ENCODE measurements at regions not wholly inside any gene's neighbourhood (a gene's known extent, or its start where the extent isn't known, plus 50 kb on each side); places are given as distances from the start of the nearest gene placed in this dataset.
"Not testable (repeated sequence)": the region's sequence is repeated elsewhere in the genome, so short reads cannot be mapped to it uniquely, and the experiment has no call there.

GRCh38 chr20:11484479-11484878 lies 433.2 kb upstream of the BTBD3 start:
- Histone ChIP-seq H3K36me3 (ENCODE audit: insufficient read depth, low read depth, low read length) (no peaks in the 10 kb centered on the region), H3K27me3 (ENCODE audit: insufficient read depth, low read length) (no peaks in the 10 kb centered on the region), H3K4me3 (ENCODE audit: low read length) (no peak overlapping the region), H3K9ac (ENCODE audit: low read depth, low read length) (no peak overlapping the region), H3K4me1 (ENCODE audit: insufficient read depth, low read length) (0 out of 2 replicates have a peak, but pooled peaks cover 3% of the 10 kb centered on the region), H3K27ac (ENCODE audit: low read length) (no peak overlapping the region), H3K9me3 (ENCODE audit: insufficient read depth, low read depth, low read length) (no peaks in the 10 kb centered on the region)

- H3K4me3 ChIP-seq (ENCODE audit: low read length) = no peak overlapping the region
- H3K9me3 ChIP-seq (ENCODE audit: insufficient read depth, low read depth, low read length) = no peaks in the 10 kb centered on the region
- peaks cover 13% of the 10 kb centered on the region for H3K4me1 ChIP-seq (ENCODE audit: insufficient read depth, low read length)
- H3K9ac ChIP-seq (ENCODE audit: low read depth, low read length) = no peak overlapping the region
- H3K27ac ChIP-seq (ENCODE audit: low read length) = no peak overlapping the region
- no peaks in the 10 kb centered on the region for H3K27me3 ChIP-seq (ENCODE audit: insufficient read depth, low read length)
- H3K36me3 ChIP-seq (ENCODE audit: insufficient read depth, low read depth, low read length) = peaks cover 5% of the 10 kb centered on the region; the same call in 1 of the 2 replicates
These were observed 425.3 kb upstream of the BTBD3 start for GRCh38 chr20:11492386-11492785.

GRCh38 chr20:11492846-11493245 lies 424.8 kb upstream of the BTBD3 start:
- Histone ChIP-seq H3K9ac (ENCODE audit: low read depth, low read length) (no peak overlapping the region), H3K36me3 (ENCODE audit: insufficient read depth, low read depth, low read length) (peaks cover 5% of the 10 kb centered on the region; the same call in 1 of the 2 replicates), H3K4me3 (ENCODE audit: low read length) (no peak overlapping the region), H3K27me3 (ENCODE audit: insufficient read depth, low read length) (no peaks in the 10 kb centered on the region), H3K9me3 (ENCODE audit: insufficient read depth, low read depth, low read length) (no peaks in the 10 kb centered on the region), H3K4me1 (ENCODE audit: insufficient read depth, low read length) (peaks cover 13% of the 10 kb centered on the region), H3K27ac (ENCODE audit: low read length) (no peak overlapping the region)

- Histone ChIP-seq H3K27me3 (ENCODE audit: insufficient read depth, low read length) (no peaks in the 10 kb centered on the region), H3K9me3 (ENCODE audit: insufficient read depth, low read depth, low read length) (no peaks in the 10 kb centered on the region), H3K4me3 (ENCODE audit: low read length) (no peak overlapping the region), H3K4me1 (ENCODE audit: insufficient read depth, low read length) (no peaks in the 10 kb centered on the region; the same call in 1 of the 2 replicates), H3K9ac (ENCODE audit: low read depth, low read length) (no peak overlapping the region), H3K27ac (ENCODE audit: low read length) (no peak overlapping the region), H3K36me3 (ENCODE audit: insufficient read depth, low read depth, low read length) (peaks cover 2% of the 10 kb centered on the region; the same call in 1 of the 2 replicates)
These were observed 421.3 kb upstream of the BTBD3 start for GRCh38 chr20:11496380-11496779.

GRCh38 chr20:11497545-11497944 lies 420.1 kb upstream of the BTBD3 start:
- Histone ChIP-seq H3K9ac (ENCODE audit: low read depth, low read length) (no peak overlapping the region), H3K27ac (ENCODE audit: low read length) (no peak overlapping the region), H3K36me3 (ENCODE audit: insufficient read depth, low read depth, low read length) (no peaks in the 10 kb centered on the region), H3K4me1 (ENCODE audit: insufficient read depth, low read length) (no peaks in the 10 kb centered on the region; the same call in 1 of the 2 replicates), H3K4me3 (ENCODE audit: low read length) (no peak overlapping the region), H3K9me3 (ENCODE audit: insufficient read depth, low read depth, low read length) (no peaks in the 10 kb centered on the region), H3K27me3 (ENCODE audit: insufficient read depth, low read length) (no peaks in the 10 kb centered on the region)

- Histone ChIP-seq H3K27me3 (ENCODE audit: insufficient read depth, low read length) (no peaks in the 10 kb centered on the region), H3K9me3 (ENCODE audit: insufficient read depth, low read depth, low read length) (no peaks in the 10 kb centered on the region)
These were observed 418.5 kb upstream of the BTBD3 start for GRCh38 chr20:11499101-11499634.

GRCh38 chr20:11502061-11502460 lies 415.6 kb upstream of the BTBD3 start:
- H3K27me3 ChIP-seq (ENCODE audit: insufficient read depth, low read length) = no peaks in the 10 kb centered on the region
- H3K9me3 ChIP-seq (ENCODE audit: insufficient read depth, low read depth, low read length) = no peaks in the 10 kb centered on the region
- no peak overlapping the region for H3K27ac ChIP-seq (ENCODE audit: low read length)
- H3K36me3 ChIP-seq (ENCODE audit: insufficient read depth, low read depth, low read length) = no peaks in the 10 kb centered on the region
- no peak overlapping the region for H3K4me3 ChIP-seq (ENCODE audit: low read length)
- H3K9ac ChIP-seq (ENCODE audit: low read depth, low read length) = no peak overlapping the region
- no peaks in the 10 kb centered on the region; the same call in 1 of the 2 replicates for H3K4me1 ChIP-seq (ENCODE audit: insufficient read depth, low read length)

More at GRCh38 chr20:11499101-11499634, 418.5 kb upstream of the BTBD3 start:
- Histone ChIP-seq H3K9ac (ENCODE audit: low read depth, low read length) (no peak overlapping the region), H3K4me3 (ENCODE audit: low read length) (no peak overlapping the region), H3K27ac (ENCODE audit: low read length) (no peak overlapping the region), H3K4me1 (ENCODE audit: insufficient read depth, low read length) (no peaks in the 10 kb centered on the region; the same call in 1 of the 2 replicates), H3K36me3 (ENCODE audit: insufficient read depth, low read depth, low read length) (no peaks in the 10 kb centered on the region)

GRCh38 chr20:11502671-11503070 lies 415.0 kb upstream of the BTBD3 start:
- Histone ChIP-seq H3K27ac (ENCODE audit: low read length) (no peak overlapping the region), H3K4me1 (ENCODE audit: insufficient read depth, low read length) (no peaks in the 10 kb centered on the region; the same call in 1 of the 2 replicates), H3K9ac (ENCODE audit: low read depth, low read length) (no peak overlapping the region), H3K36me3 (ENCODE audit: insufficient read depth, low read depth, low read length) (no peaks in the 10 kb centered on the region), H3K27me3 (ENCODE audit: insufficient read depth, low read length) (no peaks in the 10 kb centered on the region), H3K9me3 (ENCODE audit: insufficient read depth, low read depth, low read length) (no peaks in the 10 kb centered on the region), H3K4me3 (ENCODE audit: low read length) (no peak overlapping the region)

- H3K4me1 ChIP-seq (ENCODE audit: insufficient read depth, low read length) = 0 out of 2 replicates have a peak, but pooled peaks cover 2% of the 10 kb centered on the region
- H3K4me3 ChIP-seq (ENCODE audit: low read length) = no peak overlapping the region
- no peaks in the 10 kb centered on the region for H3K9me3 ChIP-seq (ENCODE audit: insufficient read depth, low read depth, low read length)
- no peak overlapping the region for H3K27ac ChIP-seq (ENCODE audit: low read length)
- no peak overlapping the region for H3K9ac ChIP-seq (ENCODE audit: low read depth, low read length)
- H3K36me3 ChIP-seq (ENCODE audit: insufficient read depth, low read depth, low read length) = no peaks in the 10 kb centered on the region
- no peaks in the 10 kb centered on the region for H3K27me3 ChIP-seq (ENCODE audit: insufficient read depth, low read length)
These were observed 407.9 kb upstream of the BTBD3 start for GRCh38 chr20:11509776-11510175.

- H3K27ac ChIP-seq (ENCODE audit: low read length) = no peak overlapping the region
- 0 out of 2 replicates have a peak, but pooled peaks cover 2% of the 10 kb centered on the region for H3K4me1 ChIP-seq (ENCODE audit: insufficient read depth, low read length)
- H3K9ac ChIP-seq (ENCODE audit: low read depth, low read length) = no peak overlapping the region
- no peaks in the 10 kb centered on the region for H3K27me3 ChIP-seq (ENCODE audit: insufficient read depth, low read length)
- no peaks in the 10 kb centered on the region for H3K36me3 ChIP-seq (ENCODE audit: insufficient read depth, low read depth, low read length)
- no peaks in the 10 kb centered on the region for H3K9me3 ChIP-seq (ENCODE audit: insufficient read depth, low read depth, low read length)
- H3K4me3 ChIP-seq (ENCODE audit: low read length) = no peak overlapping the region
These were observed 405.9 kb upstream of the BTBD3 start for GRCh38 chr20:11511821-11512220.

- not testable (repeated sequence) for H3K27me3 ChIP-seq (ENCODE audit: insufficient read depth, low read length); H3K9ac ChIP-seq (ENCODE audit: low read depth, low read length); H3K27ac ChIP-seq (ENCODE audit: low read length); H3K4me3 ChIP-seq (ENCODE audit: low read length); H3K36me3 ChIP-seq (ENCODE audit: insufficient read depth, low read depth, low read length); H3K4me1 ChIP-seq (ENCODE audit: insufficient read depth, low read length); H3K9me3 ChIP-seq (ENCODE audit: insufficient read depth, low read depth, low read length)
These were observed 404.4 kb upstream of the BTBD3 start for GRCh38 chr20:11513241-11513745.

- Histone ChIP-seq H3K4me3 (ENCODE audit: low read length) (no peak overlapping the region), H3K9me3 (ENCODE audit: insufficient read depth, low read depth, low read length) (no peaks in the 10 kb centered on the region), H3K27me3 (ENCODE audit: insufficient read depth, low read length) (no peaks in the 10 kb centered on the region), H3K36me3 (ENCODE audit: insufficient read depth, low read depth, low read length) (no peaks in the 10 kb centered on the region), H3K9ac (ENCODE audit: low read depth, low read length) (no peak overlapping the region), H3K4me1 (ENCODE audit: insufficient read depth, low read length) (0 out of 2 replicates have a peak, but pooled peaks cover 1% of the 10 kb centered on the region), H3K27ac (ENCODE audit: low read length) (no peak overlapping the region)
These were observed 401.2 kb upstream of the BTBD3 start for GRCh38 chr20:11516448-11516847.

Data from iPS-20b (cell line).